HEK293 (cell line): ENCODE measurements at regions not wholly inside any gene's neighbourhood (a gene's known extent, or its start where the extent isn't known, plus 50 kb on each side); places are given as distances from the start of the nearest gene placed in this dataset.

Experiments
- CTCF ChIA-PET: fragments of 350-600 bp; formaldehyde crosslinking; extraction: SDS; loops from one replicate; lab custom pipeline; 2021; ENCODE audit warnings: antibody characterized with exemption; lab: Yijun Ruan, JAX
- POLR2A ChIA-PET: fragments of 300-600 bp; formaldehyde crosslinking; extraction: SDS; loops from one replicate; lab custom pipeline; 2020; ENCODE audit warnings: antibody characterized with exemption, inconsistent platforms; lab: Yijun Ruan, JAX
- H3K27ac ChIP-seq: fragments of 200-500 bp; sonication (Bioruptor generic); 2 replicates; pipeline ENCODE4 v1.5.1; 2014; ENCODE audit warnings: low read depth, low read length, control low read depth, inconsistent platforms; ENCODE audit errors: extremely low read depth
- H3K36me3 ChIP-seq, 2 experiments: fragments of 200-500 bp in 1 of 2; sonication (Bioruptor generic) in 1 of 2; 1 replicate in 1 of 2; 2 replicates in 1 of 2; pipeline ENCODE4 v1.5.1; 2014 to 2017; ENCODE audit warnings: inconsistent platforms in 2 of 2, low read length in 2 of 2; ENCODE audit not compliant: control insufficient read depth in 2 of 2, insufficient read depth in 1 of 2
- H3K4me1 ChIP-seq: fragments of 200-500 bp; sonication (Bioruptor generic); 2 replicates; pipeline ENCODE4 v1.5.1; 2014; ENCODE audit warnings: mild to moderate bottlenecking, low read length, inconsistent platforms; ENCODE audit not compliant: control insufficient read depth, insufficient read depth
- H3K4me3 ChIP-seq: 2 replicates; pipeline ENCODE4 v1.5.1; 2011; ENCODE audit warnings: low read depth, mild to moderate bottlenecking, control low read depth, low read length, moderate library complexity
- H3K9me3 ChIP-seq: fragments of 200-500 bp; sonication (Bioruptor generic); 2 replicates; pipeline ENCODE4 v1.5.1; 2014; ENCODE audit warnings: low read depth, low read length, inconsistent platforms; ENCODE audit not compliant: control insufficient read depth, insufficient read depth
- GLI2 ChIP-seq: fragments of 450-650 bp; formaldehyde crosslinking; IDR thresholded peaks from 2 replicates; pipeline ENCODE4; 2017; ENCODE audit warnings: missing biosample characterization, missing genetic modification characterization, low read depth, borderline replicate concordance
- HOXA7 ChIP-seq: sonication (generic); formaldehyde crosslinking; IDR thresholded peaks from 2 replicates; pipeline ENCODE4 v1.8.1; 2022; ENCODE audit warnings: missing genetic modification reagents, borderline replicate concordance
- PRDM10 ChIP-seq: fragments of 450-650 bp; formaldehyde crosslinking; IDR thresholded peaks from 2 replicates; pipeline ENCODE4 v1.5.1; 2016; ENCODE audit warnings: missing biosample characterization, missing genetic modification characterization
- ZBTB17 ChIP-seq: fragments of 450-650 bp; formaldehyde crosslinking; IDR thresholded peaks from 2 replicates; pipeline ENCODE4 v1.5.1; 2016; ENCODE audit warnings: missing biosample characterization, missing genetic modification characterization
- ZFP69B ChIP-seq: fragments of 450-650 bp; formaldehyde crosslinking; IDR thresholded peaks from 2 replicates; pipeline ENCODE4 v1.5.1; 2016; ENCODE audit warnings: missing biosample characterization, missing genetic modification characterization
- ZNF138 ChIP-seq: fragments of 450-650 bp; formaldehyde crosslinking; IDR thresholded peaks from 2 replicates; pipeline ENCODE4 v1.5.1; 2016; ENCODE audit warnings: missing biosample characterization, missing genetic modification characterization, borderline replicate concordance
- ZNF155 ChIP-seq: fragments of 450-650 bp; formaldehyde crosslinking; IDR thresholded peaks from 2 replicates; pipeline ENCODE4 v1.5.1; 2016; ENCODE audit warnings: missing biosample characterization, missing genetic modification characterization
- ZNF184 ChIP-seq: fragments of 450-650 bp; IDR thresholded peaks from 2 replicates; pipeline ENCODE4 v1.5.1; 2018; ENCODE audit warnings: missing biosample characterization, mild to moderate bottlenecking, missing genetic modification characterization
- ZNF292 ChIP-seq: fragments of 450-650 bp; formaldehyde crosslinking; IDR thresholded peaks from 2 replicates; pipeline ENCODE4 v1.5.1; 2016; ENCODE audit warnings: low read depth, missing biosample characterization, missing genetic modification characterization, borderline replicate concordance
- ZNF404 ChIP-seq: fragments of 450-650 bp; formaldehyde crosslinking; IDR thresholded peaks from 2 replicates; pipeline ENCODE4 v1.5.1; 2017; ENCODE audit warnings: missing biosample characterization, missing genetic modification characterization
- ZNF521 ChIP-seq: fragments of 450-650 bp; formaldehyde crosslinking; IDR thresholded peaks from 2 replicates; pipeline ENCODE4 v1.5.1; 2017; ENCODE audit warnings: missing biosample characterization, mild to moderate bottlenecking, missing genetic modification characterization
- ZNF555 ChIP-seq: fragments of 450-650 bp; formaldehyde crosslinking; conservative IDR thresholded peaks from 2 replicates; pipeline ENCODE4 v1.5.1; 2017; ENCODE audit warnings: missing biosample characterization, mild to moderate bottlenecking, missing genetic modification characterization, inconsistent platforms
- ZNF560 ChIP-seq: fragments of 450-650 bp; formaldehyde crosslinking; IDR thresholded peaks from 2 replicates; pipeline ENCODE4 v1.5.1; 2017; ENCODE audit warnings: missing biosample characterization, missing genetic modification characterization, borderline replicate concordance
- ZNF639 ChIP-seq: fragments of 450-650 bp; formaldehyde crosslinking; IDR thresholded peaks from 2 replicates; pipeline ENCODE4 v1.5.1; 2016; ENCODE audit warnings: missing biosample characterization, missing genetic modification characterization
- ZNF701 ChIP-seq: fragments of 450-650 bp; formaldehyde crosslinking; IDR thresholded peaks from 2 replicates; pipeline ENCODE4 v1.5.1; 2016; ENCODE audit warnings: missing biosample characterization, missing genetic modification characterization
- TF ChIP-seq, protein P1 (sequence below): fragments of 450-650 bp; formaldehyde crosslinking; IDR thresholded peaks from 2 replicates; pipeline ENCODE4 v1.5.1; 2016; ENCODE audit warnings: missing biosample characterization, missing genetic modification characterization
- TF ChIP-seq, protein P2 (sequence below): fragments of 450-650 bp; formaldehyde crosslinking; IDR thresholded peaks from 2 replicates; pipeline ENCODE4 v1.5.1; 2016; ENCODE audit warnings: missing biosample characterization, missing genetic modification characterization
- TF ChIP-seq, protein P3 (sequence below): fragments of 450-650 bp; formaldehyde crosslinking; IDR thresholded peaks from 2 replicates; pipeline ENCODE4 v1.5.1; 2016; ENCODE audit warnings: missing biosample characterization, missing genetic modification characterization, borderline replicate concordance

GRCh38 chr17:79485991-79486390, 124.9 kb downstream of the RBFOX3 start:
- Histone ChIP-seq H3K9me3 (no peaks in the 10 kb centered on the region), H3K36me3 (no peaks in the 10 kb centered on the region), H3K4me1 (no peaks in the 10 kb centered on the region), H3K4me3 (no peak overlapping the region), H3K27ac (no peak overlapping the region)
- ChIA-PET CTCF (no interaction called here), POLR2A (no interaction called here)
- TF ChIP-seq ZNF184 (tag by site-specific recombination): no peak
- no peak for TF ChIP-seq ZNF138
- no peak for TF ChIP-seq ZNF521
- TF ChIP-seq, protein P1, sequence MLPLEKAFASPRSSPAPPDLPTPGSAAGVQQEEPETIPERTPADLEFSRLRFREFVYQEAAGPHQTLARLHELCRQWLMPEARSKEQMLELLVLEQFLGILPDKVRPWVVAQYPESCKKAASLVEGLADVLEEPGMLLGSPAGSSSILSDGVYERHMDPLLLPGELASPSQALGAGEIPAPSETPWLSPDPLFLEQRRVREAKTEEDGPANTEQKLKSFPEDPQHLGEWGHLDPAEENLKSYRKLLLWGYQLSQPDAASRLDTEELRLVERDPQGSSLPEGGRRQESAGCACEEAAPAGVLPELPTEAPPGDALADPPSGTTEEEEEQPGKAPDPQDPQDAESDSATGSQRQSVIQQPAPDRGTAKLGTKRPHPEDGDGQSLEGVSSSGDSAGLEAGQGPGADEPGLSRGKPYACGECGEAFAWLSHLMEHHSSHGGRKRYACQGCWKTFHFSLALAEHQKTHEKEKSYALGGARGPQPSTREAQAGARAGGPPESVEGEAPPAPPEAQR: no peak
- TF ChIP-seq ZBTB17: no peak
- no peak for TF ChIP-seq ZFP69B (tag by site-specific recombination)
- TF ChIP-seq, protein P2, sequence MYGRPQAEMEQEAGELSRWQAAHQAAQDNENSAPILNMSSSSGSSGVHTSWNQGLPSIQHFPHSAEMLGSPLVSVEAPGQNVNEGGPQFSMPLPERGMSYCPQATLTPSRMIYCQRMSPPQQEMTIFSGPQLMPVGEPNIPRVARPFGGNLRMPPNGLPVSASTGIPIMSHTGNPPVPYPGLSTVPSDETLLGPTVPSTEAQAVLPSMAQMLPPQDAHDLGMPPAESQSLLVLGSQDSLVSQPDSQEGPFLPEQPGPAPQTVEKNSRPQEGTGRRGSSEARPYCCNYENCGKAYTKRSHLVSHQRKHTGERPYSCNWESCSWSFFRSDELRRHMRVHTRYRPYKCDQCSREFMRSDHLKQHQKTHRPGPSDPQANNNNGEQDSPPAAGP: no peak
- TF ChIP-seq ZNF560: no peak
- TF ChIP-seq HOXA7 (CRISPR knock-in tag): no peak
- TF ChIP-seq ZNF404 (tag by site-specific recombination): no peak
- no peak for TF ChIP-seq ZNF155
- no peak for TF ChIP-seq ZNF701 (tag by site-specific recombination)
- no peak for TF ChIP-seq PRDM10 (tag by site-specific recombination)
- no peak for TF ChIP-seq ZNF555 (tag by site-specific recombination)
- no peak for TF ChIP-seq ZNF639 (tag by site-specific recombination)
- TF ChIP-seq ZNF292 (tag by site-specific recombination): no peak
- TF ChIP-seq GLI2 (tag by site-specific recombination): no peak
- TF ChIP-seq, protein P3, sequence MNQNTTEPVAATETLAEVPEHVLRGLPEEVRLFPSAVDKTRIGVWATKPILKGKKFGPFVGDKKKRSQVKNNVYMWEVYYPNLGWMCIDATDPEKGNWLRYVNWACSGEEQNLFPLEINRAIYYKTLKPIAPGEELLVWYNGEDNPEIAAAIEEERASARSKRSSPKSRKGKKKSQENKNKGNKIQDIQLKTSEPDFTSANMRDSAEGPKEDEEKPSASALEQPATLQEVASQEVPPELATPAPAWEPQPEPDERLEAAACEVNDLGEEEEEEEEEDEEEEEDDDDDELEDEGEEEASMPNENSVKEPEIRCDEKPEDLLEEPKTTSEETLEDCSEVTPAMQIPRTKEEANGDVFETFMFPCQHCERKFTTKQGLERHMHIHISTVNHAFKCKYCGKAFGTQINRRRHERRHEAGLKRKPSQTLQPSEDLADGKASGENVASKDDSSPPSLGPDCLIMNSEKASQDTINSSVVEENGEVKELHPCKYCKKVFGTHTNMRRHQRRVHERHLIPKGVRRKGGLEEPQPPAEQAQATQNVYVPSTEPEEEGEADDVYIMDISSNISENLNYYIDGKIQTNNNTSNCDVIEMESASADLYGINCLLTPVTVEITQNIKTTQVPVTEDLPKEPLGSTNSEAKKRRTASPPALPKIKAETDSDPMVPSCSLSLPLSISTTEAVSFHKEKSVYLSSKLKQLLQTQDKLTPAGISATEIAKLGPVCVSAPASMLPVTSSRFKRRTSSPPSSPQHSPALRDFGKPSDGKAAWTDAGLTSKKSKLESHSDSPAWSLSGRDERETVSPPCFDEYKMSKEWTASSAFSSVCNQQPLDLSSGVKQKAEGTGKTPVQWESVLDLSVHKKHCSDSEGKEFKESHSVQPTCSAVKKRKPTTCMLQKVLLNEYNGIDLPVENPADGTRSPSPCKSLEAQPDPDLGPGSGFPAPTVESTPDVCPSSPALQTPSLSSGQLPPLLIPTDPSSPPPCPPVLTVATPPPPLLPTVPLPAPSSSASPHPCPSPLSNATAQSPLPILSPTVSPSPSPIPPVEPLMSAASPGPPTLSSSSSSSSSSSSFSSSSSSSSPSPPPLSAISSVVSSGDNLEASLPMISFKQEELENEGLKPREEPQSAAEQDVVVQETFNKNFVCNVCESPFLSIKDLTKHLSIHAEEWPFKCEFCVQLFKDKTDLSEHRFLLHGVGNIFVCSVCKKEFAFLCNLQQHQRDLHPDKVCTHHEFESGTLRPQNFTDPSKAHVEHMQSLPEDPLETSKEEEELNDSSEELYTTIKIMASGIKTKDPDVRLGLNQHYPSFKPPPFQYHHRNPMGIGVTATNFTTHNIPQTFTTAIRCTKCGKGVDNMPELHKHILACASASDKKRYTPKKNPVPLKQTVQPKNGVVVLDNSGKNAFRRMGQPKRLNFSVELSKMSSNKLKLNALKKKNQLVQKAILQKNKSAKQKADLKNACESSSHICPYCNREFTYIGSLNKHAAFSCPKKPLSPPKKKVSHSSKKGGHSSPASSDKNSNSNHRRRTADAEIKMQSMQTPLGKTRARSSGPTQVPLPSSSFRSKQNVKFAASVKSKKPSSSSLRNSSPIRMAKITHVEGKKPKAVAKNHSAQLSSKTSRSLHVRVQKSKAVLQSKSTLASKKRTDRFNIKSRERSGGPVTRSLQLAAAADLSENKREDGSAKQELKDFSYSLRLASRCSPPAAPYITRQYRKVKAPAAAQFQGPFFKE (tag by site-specific recombination): no peak
- TF ChIP-seq, all 188 proteins: peak for 0
